Neuronal stem cell (in vitro differentiated cells): ENCODE measurements at regions not wholly inside any gene's neighbourhood (a gene's known extent, or its start where the extent isn't known, plus 50 kb on each side); places are given as distances from the start of the nearest gene placed in this dataset.
"Not testable (repeated sequence)": the region's sequence is repeated elsewhere in the genome, so short reads cannot be mapped to it uniquely, and the experiment has no call there.

Source experiments
- DNase-seq: peaks from one replicate; pipeline ENCODE4 v3.0.0-alpha.2; 2013; ENCODE audit warnings: low spot score
- H2AFZ ChIP-seq: one replicate; pipeline ENCODE4 v1.6.1; 2013; ENCODE audit warnings: mild to moderate bottlenecking, low read length, inconsistent platforms
- H2AK5ac ChIP-seq: 2 replicates; pipeline ENCODE4 v1.6.1; 2013; ENCODE audit warnings: low read depth, mild to moderate bottlenecking, inconsistent platforms, low read length, moderate library complexity, mixed read lengths
- H2BK120ac ChIP-seq: 2 replicates; pipeline ENCODE4 v1.6.1; 2013; ENCODE audit warnings: low read depth, mild to moderate bottlenecking, inconsistent platforms, low read length, moderate library complexity, mixed read lengths
- H2BK12ac ChIP-seq: one replicate; pipeline ENCODE4 v1.6.1; 2013; ENCODE audit warnings: low read length, inconsistent platforms
- H2BK15ac ChIP-seq: 2 replicates; pipeline ENCODE4 v1.6.1; 2013; ENCODE audit warnings: mild to moderate bottlenecking, low read length, inconsistent platforms, mixed read lengths
- H2BK5ac ChIP-seq: one replicate; pipeline ENCODE4 v1.6.1; 2013; ENCODE audit warnings: inconsistent platforms, mild to moderate bottlenecking, low read length, moderate library complexity
- H3K14ac ChIP-seq: one replicate; pipeline ENCODE4 v1.6.1; 2013; ENCODE audit warnings: low read length, inconsistent platforms
- H3K18ac ChIP-seq: 2 replicates; pipeline ENCODE4 v1.6.1; 2013; ENCODE audit warnings: low read length, inconsistent platforms
- H3K23ac ChIP-seq: 2 replicates; pipeline ENCODE4 v1.6.1; 2013; ENCODE audit warnings: low read depth, mild to moderate bottlenecking, mixed read lengths, low read length, inconsistent platforms; ENCODE audit not compliant: poor library complexity
- H3K27ac ChIP-seq: replicated peaks from 3 replicates; pipeline ENCODE4 v1.5.1; 2013; ENCODE audit warnings: low read length, inconsistent platforms
- H3K27me3 ChIP-seq, 3 experiments: 2 replicates each; pipeline ENCODE4 v1.6.1; 2013; ENCODE audit warnings: low read length in 3 of 3, mild to moderate bottlenecking in 2 of 3, inconsistent platforms in 1 of 3, low read depth in 1 of 3, mixed read lengths in 1 of 3, moderate library complexity in 1 of 3; ENCODE audit not compliant: control insufficient read depth in 3 of 3, insufficient read depth in 3 of 3
- H3K36me3 ChIP-seq, 2 donors: replicated peaks in 1 of 2; 2 replicates each; pipeline ENCODE4 v1.6.1; 2013; ENCODE audit warnings: low read length in 2 of 2; ENCODE audit not compliant: control insufficient read depth in 2 of 2, insufficient read depth in 2 of 2
- H3K4ac ChIP-seq: 2 replicates; pipeline ENCODE4 v1.6.1; 2013; ENCODE audit warnings: inconsistent platforms, mild to moderate bottlenecking, low read length, moderate library complexity
- H3K4me1 ChIP-seq, 2 donors: 1 replicate in 1 of 2; 2 replicates in 1 of 2; pipeline ENCODE4 v1.6.1; 2013; ENCODE audit warnings: low read length in 2 of 2, low read depth in 1 of 2; ENCODE audit not compliant: control insufficient read depth in 2 of 2, insufficient read depth in 1 of 2
- H3K4me2 ChIP-seq: one replicate; pipeline ENCODE4 v1.6.1; 2013; ENCODE audit warnings: mild to moderate bottlenecking, low read length, inconsistent platforms; ENCODE audit not compliant: insufficient read depth, poor library complexity, severe bottlenecking
- H3K4me3 ChIP-seq, 2 donors: 2 replicates each; pipeline ENCODE4 v1.5.1; 2013; ENCODE audit warnings: low read length in 2 of 2, mild to moderate bottlenecking in 2 of 2, inconsistent platforms in 1 of 2, moderate library complexity in 1 of 2
- H3K79me1 ChIP-seq: one replicate; pipeline ENCODE4 v1.6.1; 2013; ENCODE audit warnings: low read depth, mild to moderate bottlenecking, inconsistent platforms, low read length, moderate library complexity
- H3K9ac ChIP-seq: one replicate; pipeline ENCODE4 v1.6.1; 2013; ENCODE audit warnings: mild to moderate bottlenecking, low read depth, low read length, inconsistent platforms; ENCODE audit not compliant: poor library complexity
- H3K9me3 ChIP-seq, 2 donors: replicated peaks in 1 of 2; 2 replicates each; pipeline versions ENCODE3 to v1.6.1; 2013; ENCODE audit warnings: low read length in 2 of 2, mild to moderate bottlenecking in 2 of 2, inconsistent platforms in 1 of 2, low read depth in 1 of 2, mixed read lengths in 1 of 2, moderate library complexity in 1 of 2; ENCODE audit not compliant: control insufficient read depth in 2 of 2, insufficient read depth in 1 of 2
- H4K8ac ChIP-seq: one replicate; pipeline ENCODE4 v1.6.1; 2013; ENCODE audit warnings: low read depth, mild to moderate bottlenecking, inconsistent platforms, low read length, moderate library complexity
- H4K91ac ChIP-seq: one replicate; pipeline ENCODE4 v1.6.1; 2013; ENCODE audit warnings: low read length, low read depth, mild to moderate bottlenecking, inconsistent platforms; ENCODE audit not compliant: poor library complexity
- WGBS, 2 donors: extraction: QIAGEN DNeasy Blood & Tissue Kit; methylation state at CpG; one replicate each; pipeline ENCODE4 v1.1.7; 2013; ENCODE audit warnings: missing lambda C conversion rate in 2 of 2, mixed read lengths in 1 of 2; ENCODE audit not compliant: insufficient read length in 2 of 2, insufficient replicate concordance in 1 of 2; ENCODE audit errors: extremely low coverage in 2 of 2; 5-methylcytosine and 5-hydroxymethylcytosine counted together

- not testable (repeated sequence) for H3K9me3 ChIP-seq, H2BK12ac ChIP-seq, H2AFZ ChIP-seq, H3K79me1 ChIP-seq, H3K4me1 ChIP-seq, H2BK15ac ChIP-seq, H4K8ac ChIP-seq, H3K27me3 ChIP-seq, H3K14ac ChIP-seq, DNase-seq, H3K18ac ChIP-seq, H3K27ac ChIP-seq, H3K4ac ChIP-seq, H3K4me3 ChIP-seq, H3K36me3 ChIP-seq, H2BK120ac ChIP-seq, H2AK5ac ChIP-seq, H3K23ac ChIP-seq, H3K4me2 ChIP-seq, H4K91ac ChIP-seq, H3K9ac ChIP-seq, H2BK5ac ChIP-seq
- no CpG with 5 or more reads among the region's 15 CpGs for WGBS, 2 donors
Observed at GRCh38 chr6:164610859-164611258, 698.5 kb downstream of the C6orf118 start.

GRCh38 chr6:164602415-164602814 is 707.0 kb downstream of the C6orf118 start:
- H3K9ac ChIP-seq, H3K4me3 ChIP-seq, H3K4me2 ChIP-seq, DNase-seq, H3K4ac ChIP-seq, H4K8ac ChIP-seq, H2BK5ac ChIP-seq, H3K23ac ChIP-seq, H3K9me3 ChIP-seq, H3K27ac ChIP-seq, H2BK15ac ChIP-seq, H2BK120ac ChIP-seq, H2BK12ac ChIP-seq, H4K91ac ChIP-seq, H3K14ac ChIP-seq, H3K36me3 ChIP-seq, H3K4me1 ChIP-seq, H3K79me1 ChIP-seq, H2AK5ac ChIP-seq, H2AFZ ChIP-seq, H3K27me3 ChIP-seq, H3K18ac ChIP-seq: not testable (repeated sequence)
- no CpG with 5 or more reads among the region's 15 CpGs for WGBS, 2 donors

- no peak overlapping the region for H3K18ac ChIP-seq
- no peak overlapping the region for H3K4ac ChIP-seq
- H3K9ac ChIP-seq, result no peak overlapping the region
- no peak for DNase-seq
- no peaks in the 10 kb centered on the region for H3K4me1 ChIP-seq
- no peaks in the 10 kb centered on the region for H3K27me3 ChIP-seq
- H2AK5ac ChIP-seq, result no peak overlapping the region
- H3K9me3 ChIP-seq, result peaks cover 9 to 18% of the 10 kb centered on the region in 2 donors
- no peak overlapping the region for H3K14ac ChIP-seq
- H3K4me2 ChIP-seq, result no peak overlapping the region
- no CpG with 5 or more reads among the region's 4 CpGs for WGBS, 2 donors
- H2AFZ ChIP-seq, result no peak overlapping the region
- no peak overlapping the region for H3K23ac ChIP-seq
- no peak overlapping the region for H2BK120ac ChIP-seq
- no peak overlapping the region for H3K4me3 ChIP-seq
- H2BK12ac ChIP-seq, result no peak overlapping the region
- H3K79me1 ChIP-seq, result no peaks in the 10 kb centered on the region
- H4K8ac ChIP-seq, result no peak overlapping the region
- no peaks in the 10 kb centered on the region for H3K36me3 ChIP-seq
- no peak overlapping the region for H2BK15ac ChIP-seq
- no peak overlapping the region for H3K27ac ChIP-seq
- no peak overlapping the region for H2BK5ac ChIP-seq
- H4K91ac ChIP-seq, result no peak overlapping the region
Observed at GRCh38 chr6:164581563-164581962, 727.8 kb downstream of the C6orf118 start.

GRCh38 chr6:164579035-164579434 is 730.4 kb downstream of the C6orf118 start:
- Histone ChIP-seq H2BK12ac (no peak overlapping the region), H2BK15ac (no peak overlapping the region), H3K14ac (no peak overlapping the region), H3K4me2 (no peak overlapping the region), H3K9ac (no peak overlapping the region), H3K4me1 (no peaks in the 10 kb centered on the region), H4K8ac (no peak overlapping the region), H3K27me3 (no peaks in the 10 kb centered on the region), H3K4me3 (no peak overlapping the region), H3K18ac (no peak overlapping the region), H2BK120ac (no peak overlapping the region), H4K91ac (no peak overlapping the region), H3K9me3 (peaks cover 10 to 17% of the 10 kb centered on the region in 2 donors), H2BK5ac (no peak overlapping the region), H3K27ac (no peak overlapping the region), H3K36me3 (no peaks in the 10 kb centered on the region), H3K79me1 (no peaks in the 10 kb centered on the region), H3K23ac (no peak overlapping the region), H2AFZ (no peak overlapping the region), H3K4ac (no peak overlapping the region), H2AK5ac (no peak overlapping the region)
- no CpG with 5 or more reads among the region's 3 CpGs for whole genome bisulfite sequencing, 2 donors
- DNase-seq, result no peak
